Activated T-cell treated with anti-CD3 and anti-CD28 coated beads for 24 hours (primary cell): ENCODE measurements at regions not wholly inside any gene's neighbourhood (a gene's known extent, or its start where the extent isn't known, plus 50 kb on each side); places are given as distances from the start of the nearest gene placed in this dataset.

Experiments
- DNase-seq: peaks from one replicate; pipeline ENCODE4 v3.0.0-alpha.2; 2020; ENCODE audit warnings: low read depth

GRCh38 chr18:1559563-1559962, 654.9 kb downstream of the ADCYAP1 start:
- no peak for DNase-seq

DNA sequence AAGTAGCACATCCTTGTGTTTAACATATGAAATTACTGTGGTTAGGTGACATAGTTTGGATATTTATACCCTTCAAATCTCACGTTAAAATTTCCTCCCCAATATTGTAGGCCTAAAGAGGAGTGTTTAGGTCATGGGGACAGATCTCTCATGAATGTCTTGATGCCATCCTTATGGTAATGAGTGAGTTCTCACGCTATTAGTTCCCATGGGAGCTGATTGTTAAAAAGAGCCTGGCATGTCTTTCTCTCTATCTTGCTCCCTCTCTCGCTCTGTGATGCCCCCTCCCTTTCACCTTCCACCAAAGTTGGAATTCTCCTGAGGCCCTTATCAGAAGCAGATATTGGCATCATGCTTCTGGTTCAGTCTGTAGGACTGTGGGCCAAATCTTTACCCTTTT, 660.1 kb downstream of the ADCYAP1 start:
- no peak for DNase-seq

DNA sequence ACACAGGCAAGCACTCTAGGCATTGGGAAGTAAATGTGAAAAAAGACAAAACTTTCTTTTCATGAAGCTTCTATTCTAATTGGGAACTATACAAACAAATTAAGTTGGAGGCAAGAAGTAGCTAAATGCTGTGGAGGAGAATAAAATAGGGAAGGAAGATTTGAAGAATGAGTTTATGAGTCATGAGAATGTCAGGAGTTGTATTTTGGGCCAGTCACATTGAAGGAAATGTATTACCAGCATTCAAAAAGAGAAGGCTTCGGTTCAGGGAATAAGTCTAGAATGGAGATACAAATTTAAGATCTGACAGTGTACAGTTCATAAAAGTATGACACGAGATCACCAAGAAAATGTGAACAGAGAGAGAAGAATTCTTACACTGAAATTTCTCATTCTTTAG, 666.5 kb downstream of the ADCYAP1 start:
- no peak for DNase-seq

GRCh38 chr18:1573732-1574131, 669.1 kb downstream of the ADCYAP1 start:
- DNase-seq = no peak

GRCh38 chr18:1575084-1575483, 670.4 kb downstream of the ADCYAP1 start:
- DNase-seq = no peak

DNA sequence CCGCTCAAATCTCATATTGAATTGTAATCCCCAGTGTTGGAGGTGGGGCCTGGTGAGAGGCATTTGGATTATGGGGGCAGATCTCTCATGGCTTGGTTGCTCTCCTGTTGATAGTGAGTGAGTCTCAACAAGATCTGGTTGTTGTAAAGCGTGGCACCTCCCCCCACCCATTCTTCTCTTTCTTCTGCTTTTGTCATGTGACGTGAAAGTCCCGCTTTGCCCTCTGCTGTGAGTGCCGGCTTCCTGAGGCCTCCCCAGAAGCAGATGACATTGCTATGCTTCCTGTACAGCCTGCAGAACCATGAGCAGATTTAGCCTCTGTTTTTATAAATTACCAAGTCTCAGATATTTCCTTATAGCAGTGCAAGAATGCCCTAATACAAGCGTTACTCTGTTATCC, 673.8 kb downstream of the ADCYAP1 start:
- DNase-seq = no peak

DNA sequence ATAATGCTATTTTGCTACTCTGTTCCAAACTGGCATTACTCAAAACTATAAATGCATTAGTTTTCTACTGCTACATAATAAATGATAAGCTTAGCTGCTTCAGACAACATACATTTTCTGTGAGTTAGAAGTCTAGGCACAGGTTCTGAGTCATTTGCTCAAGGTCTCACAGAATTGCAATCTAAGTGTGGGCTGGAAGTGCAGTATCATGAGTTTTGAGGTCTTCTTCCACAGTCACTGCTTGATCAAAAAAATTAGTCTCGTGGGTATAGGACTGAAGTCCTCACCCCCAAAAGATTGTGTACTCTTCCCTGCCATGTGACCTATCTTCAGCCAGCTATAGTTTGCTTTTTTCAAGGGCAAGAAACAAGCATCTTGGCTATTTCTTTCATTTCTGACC, 676.9 kb downstream of the ADCYAP1 start:
- no peak for DNase-seq

DNA sequence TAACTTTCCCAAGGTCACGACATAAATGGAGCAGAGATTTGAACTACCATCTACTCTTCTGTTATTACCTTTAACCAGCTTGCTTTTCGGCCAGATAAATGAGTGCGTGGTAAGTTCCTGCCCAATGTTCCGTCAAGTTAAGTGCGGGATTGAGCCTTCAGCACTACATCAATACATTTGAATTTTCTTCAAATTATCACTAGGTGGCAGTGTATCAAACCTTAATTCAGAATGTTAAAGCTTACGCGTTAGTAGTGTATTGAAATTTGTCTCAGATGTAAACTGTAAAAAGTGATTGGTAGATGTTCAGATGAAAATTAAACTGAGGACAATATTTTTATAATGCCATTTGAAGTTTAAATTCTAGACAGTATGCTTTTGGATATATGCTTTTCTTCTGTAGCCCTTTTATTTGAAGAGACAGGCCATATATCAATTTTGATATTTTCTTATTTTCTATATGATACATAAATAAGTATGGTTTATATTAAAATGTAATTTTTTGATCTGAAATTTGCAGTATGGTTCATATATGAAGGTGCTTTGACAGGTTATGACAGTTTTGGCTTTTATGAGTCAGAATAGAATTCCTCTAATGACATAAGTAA, 681.3 kb downstream of the ADCYAP1 start:
- DNase-seq = no peak

DNA sequence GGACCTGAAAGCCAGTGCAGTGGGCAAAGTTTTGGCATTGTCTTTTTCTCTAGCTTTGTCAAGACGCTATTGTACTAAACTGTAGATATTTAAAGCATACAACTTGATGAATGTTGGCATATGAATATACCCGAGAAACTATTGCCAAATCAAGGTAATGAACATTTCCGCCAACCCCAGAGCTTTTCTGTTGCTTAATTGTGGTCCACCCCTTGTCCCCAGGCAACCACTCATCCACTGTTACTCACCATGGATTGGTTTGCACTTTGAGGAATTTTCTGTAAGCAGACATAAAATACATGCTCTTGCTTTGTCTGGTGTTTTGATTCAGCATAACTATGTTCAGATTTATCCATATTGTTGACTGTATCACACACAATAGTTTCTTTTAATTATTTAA, 688.4 kb downstream of the ADCYAP1 start:
- no peak for DNase-seq

- no peak for DNase-seq
Measured at GRCh38 chr18:1595195-1595594, 690.5 kb downstream of the ADCYAP1 start.

GRCh38 chr18:1599196-1599595, 694.5 kb downstream of the ADCYAP1 start:
- DNase-seq = no peak

DNA sequence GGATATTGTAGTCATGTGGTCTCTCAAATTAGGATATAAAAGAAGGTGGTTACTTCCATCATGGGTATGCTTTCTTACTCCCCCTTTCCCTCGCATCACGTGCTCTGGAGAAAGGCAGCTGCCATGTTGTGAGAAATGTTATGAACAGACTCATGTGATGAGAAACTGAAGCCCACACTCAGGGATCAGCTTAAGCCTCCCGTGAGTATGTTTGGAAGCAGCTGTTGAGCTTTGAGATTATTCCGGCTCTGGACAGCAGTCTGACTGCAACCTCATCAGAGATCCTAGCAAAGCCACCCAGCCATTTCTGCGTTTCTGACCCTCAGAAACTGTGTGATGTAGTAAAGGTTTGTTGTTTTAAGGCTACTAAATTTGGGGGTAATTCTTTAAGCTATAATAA, 700.1 kb downstream of the ADCYAP1 start:
- no peak for DNase-seq

DNA sequence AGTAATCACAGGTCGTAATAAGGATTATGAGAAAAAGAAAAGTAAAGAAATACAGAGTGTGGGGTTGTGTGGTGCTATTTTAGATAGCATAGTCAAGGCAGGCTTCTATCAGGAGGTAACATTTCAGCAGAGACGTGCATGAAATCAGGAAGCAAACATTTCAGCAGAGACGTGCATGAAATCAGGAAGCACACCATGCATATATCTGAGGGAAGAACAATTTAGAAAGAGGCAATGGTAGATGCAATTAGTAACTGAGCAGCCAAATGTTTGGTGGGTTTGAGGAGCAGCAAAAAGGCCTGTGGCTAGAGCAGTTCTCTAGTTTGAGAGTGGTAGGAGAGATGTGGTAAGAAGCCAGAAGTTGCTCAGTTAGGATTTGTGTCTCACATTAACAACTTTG, 713.7 kb downstream of the ADCYAP1 start:
- DNase-seq = no peak

GRCh38 chr18:1619507-1619906, 714.8 kb downstream of the ADCYAP1 start:
- DNase-seq = no peak

- DNase-seq = no peak
Measured at GRCh38 chr18:1624612-1625011, 719.9 kb downstream of the ADCYAP1 start.

GRCh38 chr18:1627494-1627893, 722.8 kb downstream of the ADCYAP1 start:
- DNase-seq = no peak

GRCh38 chr18:1648712-1649111, 744.0 kb downstream of the ADCYAP1 start:
- no peak for DNase-seq

DNA sequence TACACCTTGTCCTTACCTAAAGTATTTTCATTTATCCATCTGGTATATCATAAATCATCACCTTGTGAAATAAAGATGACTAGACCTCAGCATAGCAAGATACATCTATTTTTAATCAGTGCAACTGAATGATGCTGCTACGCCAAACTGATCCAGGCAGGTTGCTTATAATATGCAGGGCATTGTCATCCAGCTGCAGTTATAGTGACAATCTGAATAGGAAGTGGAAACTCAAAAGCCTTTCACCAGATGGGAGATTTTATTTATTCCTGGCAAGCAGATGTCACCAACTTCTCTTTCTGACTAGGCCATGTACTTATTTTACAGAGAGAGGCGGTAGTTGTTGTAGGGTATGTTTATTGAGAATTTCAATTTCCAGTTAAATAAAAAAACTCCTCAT, 747.3 kb downstream of the ADCYAP1 start:
- DNase-seq = no peak

DNA sequence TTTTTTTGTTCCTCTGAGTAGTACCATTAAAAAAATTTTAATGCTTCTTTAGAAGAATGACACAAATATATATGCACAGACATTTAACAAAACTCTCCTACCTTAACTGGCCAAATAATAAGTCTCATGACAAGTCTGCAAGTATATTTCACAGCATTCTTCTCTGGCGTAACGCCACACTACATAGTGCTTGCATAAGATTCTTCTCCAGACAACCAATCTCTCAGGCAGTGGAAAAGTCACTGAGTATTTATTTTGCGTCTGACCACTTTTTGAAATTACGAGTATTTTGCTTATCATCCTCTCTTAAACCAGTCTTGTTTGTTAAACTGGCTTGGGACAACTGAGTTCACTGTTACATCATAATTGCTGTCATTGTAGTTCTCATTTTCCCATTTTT, 749.2 kb downstream of the ADCYAP1 start:
- no peak for DNase-seq

- DNase-seq = no peak
Measured at GRCh38 chr18:1657876-1658275, 753.2 kb downstream of the ADCYAP1 start.

DNA sequence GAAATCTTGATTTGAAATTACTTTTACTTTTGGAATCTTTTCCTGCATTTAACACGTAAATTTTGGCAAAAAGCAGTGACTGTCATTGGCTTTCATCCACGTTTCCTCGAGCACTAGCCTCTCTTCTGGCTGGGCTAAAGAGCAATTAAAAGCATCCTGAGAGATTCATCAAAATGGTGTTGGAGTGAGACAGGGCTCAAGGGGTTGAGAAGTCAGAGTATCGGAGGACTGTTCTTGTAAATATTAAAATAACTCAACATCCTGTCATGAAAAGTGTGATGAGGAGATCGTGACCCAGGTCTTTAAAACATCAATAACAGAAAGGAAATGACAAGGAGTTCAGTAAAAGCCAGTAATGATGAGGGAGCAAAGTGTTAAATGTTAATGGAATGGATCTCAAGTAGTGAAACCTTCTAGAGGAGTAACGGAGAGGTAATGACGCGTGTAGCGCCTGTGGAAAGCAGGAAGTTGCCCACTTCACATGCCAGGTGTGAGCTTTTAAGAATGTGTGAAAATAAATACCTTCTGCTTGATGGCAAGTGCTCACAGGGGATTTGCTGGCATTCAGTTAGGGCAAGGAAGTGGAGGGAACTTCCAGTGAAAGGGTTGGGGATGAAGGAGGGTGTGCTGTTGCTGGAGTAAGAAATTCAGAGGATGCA, 754.4 kb downstream of the ADCYAP1 start:
- no peak for DNase-seq

DNA sequence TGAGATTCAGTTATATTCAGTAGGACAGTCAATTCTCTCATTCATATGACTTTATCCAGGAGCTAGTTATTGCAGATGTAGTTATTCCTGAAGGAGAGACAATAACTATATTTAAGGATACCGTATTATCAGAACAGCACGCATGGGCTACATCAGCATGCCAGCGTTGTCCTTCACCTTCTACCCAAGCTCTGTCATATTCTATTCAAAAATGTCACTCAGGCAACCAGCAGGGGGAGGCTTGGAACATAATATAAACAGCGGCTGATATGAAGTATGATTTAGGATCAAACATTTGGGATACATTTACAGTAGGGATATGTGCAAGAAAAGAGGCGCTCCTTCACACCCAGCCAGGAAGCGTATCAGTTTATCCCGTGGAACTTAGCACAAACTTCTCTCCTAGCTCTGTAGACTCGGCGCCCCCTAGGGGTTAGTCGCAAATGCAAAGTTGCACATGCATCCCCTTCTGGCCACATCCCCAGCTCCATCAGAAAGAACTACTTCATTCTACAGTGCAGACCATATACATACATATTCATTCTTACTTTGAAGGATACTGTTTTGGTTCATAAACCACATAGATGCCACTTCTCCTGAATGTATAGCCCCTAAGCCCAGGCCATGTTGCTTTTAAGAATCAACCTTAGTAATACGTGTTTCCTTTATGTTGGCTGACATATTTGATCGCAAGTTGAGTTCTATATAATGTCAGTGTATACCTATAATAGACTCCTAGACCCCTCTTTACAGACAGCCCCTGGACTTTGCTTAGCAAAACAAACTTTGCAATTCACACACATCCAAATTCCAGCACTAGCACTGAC, 759.4 kb downstream of the ADCYAP1 start:
- DNase-seq = no peak

DNA sequence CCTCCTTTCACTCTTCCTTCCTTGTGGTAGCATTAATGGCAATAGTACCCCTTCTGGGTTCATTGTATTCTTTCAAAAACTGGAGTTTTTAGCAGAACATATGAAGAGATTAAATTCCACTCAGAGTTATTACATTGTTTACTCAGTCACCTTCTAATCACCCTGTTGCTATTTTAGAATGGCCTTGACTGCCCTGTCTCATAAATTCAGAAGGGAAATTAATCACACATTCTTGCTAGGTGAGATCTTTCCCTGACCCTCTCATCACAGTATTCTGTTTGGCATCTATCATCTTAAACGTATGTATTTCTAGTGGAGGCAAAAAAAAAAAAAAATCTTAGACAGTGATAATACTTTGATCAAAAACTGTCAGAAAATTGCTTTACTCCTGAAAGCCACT, 760.4 kb downstream of the ADCYAP1 start:
- DNase-seq = no peak
